GM12878 (cell line): ENCODE measurements at regions not wholly inside any gene's neighbourhood (a gene's known extent, or its start where the extent isn't known, plus 50 kb on each side); places are given as distances from the start of the nearest gene placed in this dataset.

ENCODE experiments used
- ATAC-seq: fragments of 200-7000 bp; cut with Tn5 transposase; 3 replicates; pipeline ENCODE4 v1.9.1; 2020; ENCODE audit warnings: mild to moderate bottlenecking, moderate library complexity
- BruUV-seq: library from RNA; stranded (reverse); fragments of 400-500 nt; replicated peaks from 2 replicates; lab custom pipeline; 2021; lab: Mats Ljungman, UMichigan
- CTCF ChIA-PET: fragments of 300-600 bp; sonication (Branson Sonifier 250); formaldehyde crosslinking; extraction: SDS; loops from one replicate; lab custom pipeline; 2021; ENCODE audit warnings: inconsistent platforms; lab: Yijun Ruan, JAX
- POLR2A ChIA-PET: fragments of 350-600 bp; formaldehyde crosslinking; extraction: SDS; loops from one replicate; lab custom pipeline; 2021; ENCODE audit warnings: inconsistent platforms; lab: Charles Lee
- RAD21 ChIA-PET: fragments of 300-600 bp; sonication (Branson Sonifier 250); formaldehyde crosslinking; loops from one replicate; lab custom pipeline; 2023; ENCODE audit warnings: antibody characterized with exemption; ENCODE audit not compliant: unreplicated experiment; lab: Charles Lee
- SMC1A ChIA-PET: fragments of 300-600 bp; sonication (Branson Sonifier 250); formaldehyde crosslinking; loops from one replicate; lab custom pipeline; 2023; ENCODE audit not compliant: unreplicated experiment, uncharacterized antibody; lab: Charles Lee
- DNase-seq: peaks from one replicate; pipeline ENCODE4 v3.0.0-alpha.2; 2011; ENCODE audit warnings: low read depth, low spot score
- FAIRE-seq: peaks from 3 replicates; lab custom pipeline; 2011; peaks lifted over from hg19 to GRCh38; lab: Jason Lieb, UNC
- H2AFZ ChIP-seq: 2 replicates; pipeline ENCODE4 v1.6.0; 2011; ENCODE audit warnings: low read depth, low read length, control low read depth; ENCODE audit not compliant: control insufficient read depth
- H3K27ac ChIP-seq: 2 replicates; pipeline ENCODE4 v1.5.1; 2011; ENCODE audit warnings: control low read depth; ENCODE audit not compliant: control insufficient read depth, insufficient read depth
- H3K27me3 ChIP-seq, 2 experiments: replicated peaks in 1 of 2; 2 replicates each; pipeline versions ENCODE4 v1.6.0 to v1.6.1; 2011; ENCODE audit warnings: low read length in 1 of 2; ENCODE audit not compliant: control insufficient read depth in 2 of 2, insufficient read depth in 2 of 2
- H3K36me3 ChIP-seq, 2 experiments: 2 replicates each; pipeline ENCODE4 v1.5.1; 2011; ENCODE audit warnings: low read length in 1 of 2; ENCODE audit not compliant: control insufficient read depth in 2 of 2, insufficient read depth in 2 of 2
- H3K4me1 ChIP-seq: 2 replicates; pipeline ENCODE4 v1.6.1; 2011; ENCODE audit warnings: mild to moderate bottlenecking, low read length, moderate library complexity, mixed read lengths; ENCODE audit not compliant: control insufficient read depth, insufficient read depth
- H3K4me2 ChIP-seq: 2 replicates; pipeline ENCODE4 v1.6.0; 2011; ENCODE audit warnings: control low read depth; ENCODE audit not compliant: control insufficient read depth, insufficient read depth
- H3K4me3 ChIP-seq: fragments of 200-600 bp; sonication (generic); 2 replicates; pipeline ENCODE4 v1.5.1; 2016
- H3K79me2 ChIP-seq: 2 replicates; pipeline ENCODE4 v1.6.0; 2011; ENCODE audit warnings: low read length; ENCODE audit not compliant: control insufficient read depth, insufficient read depth
- H3K9ac ChIP-seq: 2 replicates; pipeline ENCODE4 v1.8.0; 2011; ENCODE audit warnings: low read length, control low read depth, mixed read lengths; ENCODE audit not compliant: control insufficient read depth, insufficient read depth
- H3K9me3 ChIP-seq: replicated peaks from 3 replicates; pipeline ENCODE4 v1.5.1; 2011; ENCODE audit warnings: mild to moderate bottlenecking, low read length; ENCODE audit not compliant: control insufficient read depth, insufficient read depth
- H4K20me1 ChIP-seq: 2 replicates; pipeline ENCODE4 v1.6.0; 2011; ENCODE audit not compliant: control insufficient read depth, insufficient read depth
- ESRRA ChIP-seq: IDR thresholded peaks from 2 replicates; pipeline ENCODE4 v1.6.1; 2012; ENCODE audit warnings: mild to moderate bottlenecking, low read length, improper control_type of control experiment
- NR2F1 ChIP-seq: fragments of 450-650 bp; conservative IDR thresholded peaks from 2 replicates; pipeline ENCODE4 v1.6.1; 2017; ENCODE audit warnings: mild to moderate bottlenecking
- SMC3 ChIP-seq: IDR thresholded peaks from 2 replicates; pipeline ENCODE4 v1.6.1; 2011; ENCODE audit warnings: low read length, improper control_type of control experiment, borderline replicate concordance
- WGBS: methylation state at CpG from one replicate; pipeline ENCODE4 v1.1.6; 2016; ENCODE audit warnings: low lambda C conversion rate; ENCODE audit not compliant: insufficient replicate concordance, insufficient coverage; ENCODE audit errors: missing lambda C conversion rate; 5-methylcytosine and 5-hydroxymethylcytosine counted together
- in situ Hi-C: fragments of 300-500 bp; cut with MboI; formaldehyde crosslinking; loops from 9 replicates; pipeline ENCODE4 v1.14.3; 2018; ENCODE audit warnings: mixed read lengths
- intact Hi-C: fragments of 100-400 bp; cut with micrococcal nuclease; formaldehyde crosslinking; loops from one replicate; pipeline ENCODE4 v1.14.2; 2022; ENCODE audit not compliant: unreplicated experiment

DNA sequence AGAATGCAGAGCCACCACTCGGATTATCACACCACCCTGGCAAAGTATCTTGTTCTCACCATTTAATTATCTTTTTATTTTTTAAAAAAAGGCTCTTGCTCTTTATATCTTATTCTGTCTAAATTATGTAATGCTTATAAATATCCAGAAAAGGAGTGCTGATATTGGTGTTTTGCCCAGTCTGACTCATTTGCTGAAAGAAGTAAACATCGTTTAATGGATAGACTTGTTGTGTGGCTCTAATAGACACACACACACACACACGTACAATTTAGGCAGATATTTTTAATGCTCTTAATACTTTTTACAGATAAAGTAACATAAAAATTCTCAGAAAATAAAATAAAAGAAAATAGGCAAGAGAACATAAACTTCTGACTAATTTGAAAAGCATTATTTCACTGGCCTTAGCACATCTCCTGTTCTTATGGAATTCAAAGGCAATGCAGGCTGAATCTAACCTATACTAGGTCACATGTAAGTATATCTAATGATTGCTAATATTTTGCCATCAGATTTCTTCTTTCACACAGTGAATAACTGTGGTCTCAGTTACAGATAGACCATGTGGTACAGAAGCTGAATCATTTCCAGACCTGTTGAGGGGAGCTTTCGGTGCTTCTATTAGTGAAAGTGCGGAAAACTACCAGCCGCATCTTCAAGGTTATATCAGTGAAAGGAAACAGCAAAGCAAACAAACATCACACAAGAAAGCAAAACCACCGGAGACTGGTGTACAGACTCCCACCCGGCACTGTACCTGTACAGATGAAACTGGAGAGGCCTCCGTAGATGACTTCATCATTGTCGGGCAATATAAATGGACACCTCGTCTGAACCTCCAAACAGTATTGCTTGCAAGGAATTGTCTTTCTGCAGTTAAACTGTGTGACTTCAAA, 642.1 kb upstream of the ARGLU1 start (continued):
- TF ChIP-seq ESRRA, result no peak
- no peak for TF ChIP-seq SMC3
- TF ChIP-seq, all 136 proteins: peak for 0

DNA sequence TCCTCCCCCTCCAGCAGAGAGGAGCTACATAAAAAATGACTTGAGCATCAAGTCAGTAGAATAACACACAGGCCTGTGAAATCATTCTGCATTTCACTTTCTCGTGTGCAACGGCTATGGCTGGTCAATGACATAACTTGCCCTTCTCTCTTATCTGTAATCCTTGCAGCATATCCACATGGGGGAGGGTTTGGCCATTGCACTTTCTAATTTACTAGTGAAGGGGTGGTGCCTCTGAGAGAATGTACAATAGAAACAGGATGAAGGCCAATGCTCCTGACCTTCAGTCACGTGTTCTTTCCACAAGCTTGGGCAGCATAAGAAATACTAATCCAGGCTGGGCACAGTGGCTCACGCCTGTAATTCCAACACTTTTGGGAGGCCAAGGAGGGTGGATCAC, 641.0 kb upstream of the ARGLU1 start:
- no peak for DNase-seq
- H3K27me3 ChIP-seq, result no peaks in the 10 kb centered on the region
- H3K36me3 ChIP-seq, result no peaks in the 10 kb centered on the region
- no peak overlapping the region for H3K4me3 ChIP-seq
- H2AFZ ChIP-seq, result no peak overlapping the region
- no peaks in the 10 kb centered on the region for H3K9me3 ChIP-seq
- H3K79me2 ChIP-seq, result no peaks in the 10 kb centered on the region
- POLR2A ChIA-PET, result no interaction called here
- H3K4me2 ChIP-seq, result no peak overlapping the region
- no peak for FAIRE-seq
- no peak overlapping the region for H3K9ac ChIP-seq
- BruUV-seq, result no TSS peak
- no peak for TF ChIP-seq NR2F1
- WGBS, result 0% methylated on average over 4 of the region's 4 CpGs
- in situ Hi-C loops, result loop anchor here (5.0 kb wide), 1 partner anchor 948 kb away; no protein-coding TSS in a partner anchor
- H3K4me1 ChIP-seq, result no peaks in the 10 kb centered on the region
- RAD21 ChIA-PET, result interaction anchor here (1.0 kb wide), 1 partner anchor 443 kb away, joined by 3 read pairs; no protein-coding TSS in a partner anchor
- no peaks in the 10 kb centered on the region for H4K20me1 ChIP-seq
- CTCF ChIA-PET, result interaction anchor here (1.0 to 1.9 kb wide), 4 partner anchors 441 to 947 kb away, joined by 3 to 11 read pairs (median 3); no protein-coding TSS in a partner anchor
- SMC1A ChIA-PET, result no interaction called here
- no peak overlapping the region for H3K27ac ChIP-seq
- intact Hi-C loops, result no loop called here
- ATAC-seq, result no peak
